ENCODE measurements at regions not wholly inside any gene's neighbourhood (a gene's known extent, or its start where the extent isn't known, plus 50 kb on each side); places are given as distances from the start of the nearest gene placed in this dataset.

DNA sequence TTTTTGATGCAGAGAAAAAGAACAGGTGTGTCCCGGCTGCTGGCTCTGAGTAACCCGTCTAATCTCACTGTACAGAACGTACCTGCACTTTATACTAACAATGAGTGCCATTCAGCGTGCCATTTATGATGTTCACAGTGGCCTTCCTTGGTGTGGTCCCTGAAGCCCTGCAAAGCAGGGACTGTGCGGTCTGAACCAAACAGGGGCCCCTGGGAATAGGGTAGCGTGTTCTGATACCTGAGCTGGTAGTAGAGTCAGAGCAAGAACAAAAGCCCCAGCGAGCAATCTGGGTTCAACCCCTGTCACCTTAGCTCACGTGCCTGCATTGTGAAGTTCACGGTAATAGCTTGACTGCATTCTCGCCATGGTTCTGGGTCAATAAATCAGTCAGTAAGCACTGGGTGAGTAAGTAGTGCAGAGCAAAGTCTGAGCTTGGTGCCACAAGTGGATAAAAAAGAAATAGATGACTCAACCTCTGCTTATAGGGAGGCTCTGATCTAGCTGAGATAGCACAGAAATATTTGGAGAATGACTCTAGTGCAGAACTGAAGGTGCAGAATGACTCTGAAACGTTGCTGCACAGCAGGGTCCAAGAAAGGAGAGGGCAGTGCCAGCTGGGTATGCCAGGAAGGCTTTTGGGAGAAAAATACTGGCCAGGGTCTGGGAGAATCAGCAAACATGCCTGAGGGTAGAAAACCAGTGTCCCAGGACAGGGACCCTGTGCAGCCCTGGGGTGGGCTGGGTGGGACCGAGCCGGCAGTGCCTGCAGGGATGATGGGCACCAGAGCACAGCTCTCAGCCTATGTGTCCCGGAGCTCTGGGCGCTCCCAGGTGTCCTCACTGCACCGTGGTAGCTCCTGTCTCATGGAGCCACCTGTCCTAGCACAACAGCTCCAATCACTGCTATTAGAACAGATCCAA is 125.9 kb downstream of the RHOU start:
- no peak for TF ChIP-seq CTCF (IDR thresholded peaks at IDR 0.05; ENCODE audit: poor library complexity)
- no peak for TF ChIP-seq EZH2phosphoT487 (IDR thresholded peaks at IDR 0.05; ENCODE audit: low read depth, severe bottlenecking, unreplicated experiment)
- no peak for TF ChIP-seq EZH2 (IDR thresholded peaks at IDR 0.05; ENCODE audit: borderline replicate concordance)

All from hepatocyte (in vitro differentiated cells).